ENCODE measurements at regions not wholly inside any gene's neighbourhood (a gene's known extent, or its start where the extent isn't known, plus 50 kb on each side); places are given as distances from the start of the nearest gene placed in this dataset.

GRCh38 chr9:108547411-108548135 lies 308.2 kb downstream of the ACTL7B start:
- no peaks in the 10 kb centered on the region for H3K79me1 ChIP-seq (ENCODE audit: insufficient read depth, low read depth, low read length, poor library complexity, severe bottlenecking)
- no peak overlapping the region for H2BK120ac ChIP-seq (ENCODE audit: low read depth, low read length, poor library complexity, severe bottlenecking)
- H2BK12ac ChIP-seq (ENCODE audit: insufficient read length, low read depth, low read length): no peak overlapping the region
- H2BK5ac ChIP-seq (ENCODE audit: insufficient read length, low read length): no peak overlapping the region
- H4K91ac ChIP-seq (ENCODE audit: insufficient read length, low read depth, low read length): no peak overlapping the region
- peaks cover 18 to 36% of the 10 kb centered on the region in 2 experiments for H3K4me1 Mint-ChIP-seq
- H2AK5ac ChIP-seq (ENCODE audit: insufficient read length, low read length): no peak overlapping the region
- no CpG with 5 or more reads among the region's 4 CpGs for WGBS (ENCODE audit: extremely low coverage, insufficient read length, low lambda C conversion rate)
- H3K36me3 Mint-ChIP-seq (ENCODE audit: insufficient read depth in 1 of 3, low read depth in 3 of 3): no peaks in the 10 kb centered on the region
- H3K4me2 ChIP-seq (ENCODE audit: insufficient read depth, insufficient read length, low read length): no peak overlapping the region
- H3T11ph ChIP-seq (ENCODE audit: low read length): no peak overlapping the region
- H3K79me2 ChIP-seq (ENCODE audit: insufficient read depth, low read length): no peaks in the 10 kb centered on the region
- no peak overlapping the region for H2BK15ac ChIP-seq (ENCODE audit: low read depth, low read length)
- H3K9ac ChIP-seq (ENCODE audit: extremely low read depth, insufficient read length, low read length): no peak overlapping the region
- no peaks in the 10 kb centered on the region for H3K23me2 ChIP-seq (ENCODE audit: insufficient read length, low read depth, low read length, poor library complexity, severe bottlenecking)
- no peak overlapping the region for H4K8ac ChIP-seq (replicated peaks; ENCODE audit: insufficient read length, low read depth, low read length)
- DNase-seq: no peak
- H3K4me3 Mint-ChIP-seq: no peak overlapping the region
- no peak overlapping the region for H3K27ac ChIP-seq (ENCODE audit: insufficient read length, low read depth, low read length)
- H3K27ac Mint-ChIP-seq: no peak overlapping the region
- no peak overlapping the region for H3K18ac ChIP-seq (ENCODE audit: insufficient read length, low read depth, low read length)
- H2AFZ ChIP-seq (ENCODE audit: low read length): no peak overlapping the region
- no peak overlapping the region for H4K5ac ChIP-seq (ENCODE audit: insufficient read length, low read depth, low read length)
- no peaks in the 10 kb centered on the region for H3K9me3 Mint-ChIP-seq
- no peaks in the 10 kb centered on the region for H3K9me3 ChIP-seq (ENCODE audit: control insufficient read depth, low read depth, low read length)
- H3K27me3 ChIP-seq (ENCODE audit: insufficient read depth, low read length): no peaks in the 10 kb centered on the region
- no peak overlapping the region for H3K14ac ChIP-seq (ENCODE audit: insufficient read depth, low read length)
- H3K4ac ChIP-seq (ENCODE audit: low read depth, low read length): no peak overlapping the region
- no peak overlapping the region for H3K23ac ChIP-seq (ENCODE audit: insufficient read length, low read depth, low read length)
- H2BK20ac ChIP-seq (ENCODE audit: low read depth, low read length, poor library complexity, severe bottlenecking): no peak overlapping the region
- H3K27me3 Mint-ChIP-seq (ENCODE audit: low read depth): peaks cover 1% of the 10 kb centered on the region
- H3K4me1 ChIP-seq (ENCODE audit: insufficient read depth, low read length): no peaks in the 10 kb centered on the region
- no peaks in the 10 kb centered on the region for H4K20me1 ChIP-seq (ENCODE audit: control insufficient read depth, insufficient read depth, insufficient read length)
- no peak for TF ChIP-seq CTCF (conservative IDR thresholded peaks at IDR 0.05)
- no peak overlapping the region for H3K56ac ChIP-seq (ENCODE audit: insufficient read length, low read depth, low read length)
